Endodermal cell (in vitro differentiated cells): ENCODE measurements at regions not wholly inside any gene's neighbourhood (a gene's known extent, or its start where the extent isn't known, plus 50 kb on each side); places are given as distances from the start of the nearest gene placed in this dataset.

ENCODE experiments used
- DNase-seq: peaks from one replicate; pipeline ENCODE4 v3.0.0-alpha.2; 2017
- H3K27ac ChIP-seq: 2 replicates; pipeline ENCODE4 v1.5.1; 2013; ENCODE audit warnings: mild to moderate bottlenecking, low read depth, low read length, moderate library complexity
- H3K27me3 ChIP-seq: 2 replicates; pipeline ENCODE4 v1.6.1; 2013; ENCODE audit warnings: mild to moderate bottlenecking, low read length, moderate library complexity; ENCODE audit not compliant: insufficient read depth, control insufficient read depth, poor library complexity, severe bottlenecking
- H3K36me3 ChIP-seq: 2 replicates; pipeline ENCODE4 v1.7.0; 2013; ENCODE audit warnings: mild to moderate bottlenecking, low read length, moderate library complexity; ENCODE audit not compliant: control insufficient read depth, insufficient read depth
- H3K4me1 ChIP-seq: one replicate; pipeline ENCODE4 v1.7.0; 2013; ENCODE audit warnings: low read length; ENCODE audit not compliant: control insufficient read depth, insufficient read depth
- H3K4me3 ChIP-seq: 2 replicates; pipeline ENCODE4 v1.5.1; 2013; ENCODE audit warnings: mild to moderate bottlenecking, low read length, moderate library complexity
- H3K9ac ChIP-seq: 2 replicates; pipeline ENCODE4 v1.6.1; 2013; ENCODE audit warnings: mild to moderate bottlenecking, low read length, moderate library complexity; ENCODE audit not compliant: poor library complexity, severe bottlenecking; ENCODE audit errors: extremely low read depth
- H3K9me3 ChIP-seq: 2 replicates; pipeline ENCODE4 v1.6.1; 2013; ENCODE audit warnings: mild to moderate bottlenecking, low read length, moderate library complexity; ENCODE audit not compliant: control insufficient read depth
- H3K27ac Mint-ChIP-seq: 2 replicates; pipeline ENCODE4 v1.8.0; 2020; ENCODE audit warnings: mixed read lengths
- H3K27me3 Mint-ChIP-seq: 2 replicates; pipeline ENCODE4 v1.8.0; 2021; ENCODE audit warnings: mild to moderate bottlenecking, mixed read lengths; ENCODE audit not compliant: insufficient read depth
- H3K36me3 Mint-ChIP-seq: 2 replicates; pipeline ENCODE4 v1.8.0; 2020; ENCODE audit warnings: low read depth, mixed read lengths
- H3K4me1 Mint-ChIP-seq: 2 replicates; pipeline ENCODE4 v1.8.0; 2020; ENCODE audit warnings: mixed read lengths
- H3K4me3 Mint-ChIP-seq: 2 replicates; pipeline ENCODE4 v1.8.0; 2020; ENCODE audit warnings: mild to moderate bottlenecking, moderate library complexity, mixed read lengths
- H3K9me3 Mint-ChIP-seq: 2 replicates; pipeline ENCODE4 v1.8.0; 2020; ENCODE audit warnings: mild to moderate bottlenecking, mixed read lengths
- WGBS, 2 experiments: methylation state at CpG; one replicate each; pipeline versions ENCODE4 v1.1.5 to v1.1.7; 2013; ENCODE audit warnings: missing lambda C conversion rate in 2 of 2, mixed read lengths in 1 of 2; ENCODE audit not compliant: insufficient coverage in 1 of 2, insufficient read length in 1 of 2; 5-methylcytosine and 5-hydroxymethylcytosine counted together
- TF ChIP-seq, protein P1 (sequence below): fragments of 200-600 bp; sonication (generic); conservative IDR thresholded peaks from 2 replicates; pipeline ENCODE4 v1.5.0; 2021; ENCODE audit warnings: antibody characterized with exemption, mild to moderate bottlenecking

DNA sequence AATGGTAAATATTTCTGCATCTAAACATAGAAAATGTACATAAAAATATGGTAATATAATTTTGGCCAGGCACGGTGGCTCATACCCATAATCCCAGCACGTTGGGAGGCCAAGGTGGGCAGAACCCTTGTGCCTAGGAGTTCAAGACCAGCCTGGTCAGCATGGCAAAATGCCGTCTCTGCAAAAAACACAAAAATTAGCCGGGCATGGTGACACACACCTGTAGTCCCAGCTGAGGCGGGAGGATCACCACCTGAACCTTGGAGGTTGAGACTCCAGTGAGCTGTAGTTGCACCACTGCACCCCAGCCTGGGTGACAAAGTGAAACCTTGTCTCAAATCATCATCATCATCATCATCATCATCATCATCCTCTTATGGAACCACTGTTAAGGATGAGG lies 230.6 kb upstream of the NCAM1 start:
- Mint-ChIP-seq H3K27ac (no peak overlapping the region), H3K9me3 (no peaks in the 10 kb centered on the region), H3K4me1 (no peaks in the 10 kb centered on the region), H3K36me3 (no peaks in the 10 kb centered on the region), H3K4me3 (no peak overlapping the region), H3K27me3 (peaks cover 10% of the 10 kb centered on the region)
- Histone ChIP-seq H3K27me3 (no peaks in the 10 kb centered on the region), H3K4me1 (no peaks in the 10 kb centered on the region), H3K27ac (no peak overlapping the region), H3K9me3 (no peaks in the 10 kb centered on the region), H3K36me3 (no peaks in the 10 kb centered on the region), H3K4me3 (no peak overlapping the region), H3K9ac (no peak overlapping the region)
- WGBS, 2 experiments, result 74 to 77% methylated on average over 5 of the region's 5 CpGs
- TF ChIP-seq, protein P1, sequence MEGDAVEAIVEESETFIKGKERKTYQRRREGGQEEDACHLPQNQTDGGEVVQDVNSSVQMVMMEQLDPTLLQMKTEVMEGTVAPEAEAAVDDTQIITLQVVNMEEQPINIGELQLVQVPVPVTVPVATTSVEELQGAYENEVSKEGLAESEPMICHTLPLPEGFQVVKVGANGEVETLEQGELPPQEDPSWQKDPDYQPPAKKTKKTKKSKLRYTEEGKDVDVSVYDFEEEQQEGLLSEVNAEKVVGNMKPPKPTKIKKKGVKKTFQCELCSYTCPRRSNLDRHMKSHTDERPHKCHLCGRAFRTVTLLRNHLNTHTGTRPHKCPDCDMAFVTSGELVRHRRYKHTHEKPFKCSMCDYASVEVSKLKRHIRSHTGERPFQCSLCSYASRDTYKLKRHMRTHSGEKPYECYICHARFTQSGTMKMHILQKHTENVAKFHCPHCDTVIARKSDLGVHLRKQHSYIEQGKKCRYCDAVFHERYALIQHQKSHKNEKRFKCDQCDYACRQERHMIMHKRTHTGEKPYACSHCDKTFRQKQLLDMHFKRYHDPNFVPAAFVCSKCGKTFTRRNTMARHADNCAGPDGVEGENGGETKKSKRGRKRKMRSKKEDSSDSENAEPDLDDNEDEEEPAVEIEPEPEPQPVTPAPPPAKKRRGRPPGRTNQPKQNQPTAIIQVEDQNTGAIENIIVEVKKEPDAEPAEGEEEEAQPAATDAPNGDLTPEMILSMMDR, result no peak
- DNase-seq, result no peak

DNA sequence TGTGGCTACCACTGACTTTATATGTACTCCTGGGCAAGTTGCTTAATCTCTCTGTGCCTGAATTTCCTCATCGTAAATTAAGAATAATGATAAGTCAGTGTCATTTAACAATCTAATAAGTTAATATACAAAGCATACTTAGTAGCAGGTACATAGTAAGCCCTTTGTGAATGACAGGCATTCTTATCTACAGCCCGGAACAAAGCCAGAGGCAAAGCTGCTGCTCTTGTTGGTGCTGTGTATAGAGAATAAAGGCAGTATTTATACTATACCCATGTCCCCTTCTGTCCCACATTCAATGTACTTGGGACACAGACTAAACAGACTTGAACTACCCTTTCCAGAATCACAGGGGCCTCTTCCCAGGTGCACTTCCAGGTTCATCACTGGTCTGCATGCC lies 229.7 kb upstream of the NCAM1 start:
- Histone ChIP-seq H3K36me3 (no peaks in the 10 kb centered on the region), H3K4me1 (no peaks in the 10 kb centered on the region), H3K4me3 (no peak overlapping the region), H3K9me3 (no peaks in the 10 kb centered on the region), H3K27ac (no peak overlapping the region), H3K9ac (no peak overlapping the region), H3K27me3 (no peaks in the 10 kb centered on the region)
- no peaks in the 10 kb centered on the region for H3K4me1 Mint-ChIP-seq
- H3K36me3 Mint-ChIP-seq, result no peaks in the 10 kb centered on the region
- DNase-seq, result no peak
- H3K4me3 Mint-ChIP-seq, result no peak overlapping the region
- TF ChIP-seq, protein P1, result no peak
- no CpG with 5 or more reads among the region's 2 CpGs for WGBS, 2 experiments
- H3K9me3 Mint-ChIP-seq, result no peaks in the 10 kb centered on the region
- no peak overlapping the region for H3K27ac Mint-ChIP-seq
- H3K27me3 Mint-ChIP-seq, result peaks cover 12% of the 10 kb centered on the region

DNA sequence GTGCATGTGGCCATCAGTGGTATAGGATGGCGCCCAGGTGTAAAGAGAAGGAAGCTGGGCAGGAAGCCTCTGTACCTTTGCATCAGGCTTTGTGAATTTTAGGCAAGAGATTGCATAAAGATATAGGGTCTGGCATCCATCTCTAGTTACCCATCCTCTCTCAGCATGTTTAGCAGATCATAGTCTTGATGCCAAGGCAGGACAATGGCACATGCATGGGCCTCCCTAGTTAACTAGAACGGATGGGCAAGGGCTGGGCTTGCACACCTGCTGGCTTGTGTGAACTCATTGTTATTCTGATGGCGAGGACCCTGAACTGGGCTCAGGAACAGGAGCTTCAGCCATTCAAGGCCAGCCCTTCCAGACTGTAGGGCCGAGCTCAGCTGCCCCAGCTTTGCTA lies 229.2 kb upstream of the NCAM1 start:
- no peak overlapping the region for H3K4me3 Mint-ChIP-seq

More for the DNA sequence above, 229.2 kb upstream of the NCAM1 start:
- WGBS, 2 experiments, result 80 to 81% methylated on average over 2 to 4 of the region's 4 CpGs
- no peaks in the 10 kb centered on the region for H3K9me3 ChIP-seq
- DNase-seq, result no peak
- Mint-ChIP-seq H3K27ac (no peak overlapping the region), H3K36me3 (no peaks in the 10 kb centered on the region), H3K27me3 (peaks cover 15% of the 10 kb centered on the region), H3K4me1 (no peaks in the 10 kb centered on the region), H3K9me3 (no peaks in the 10 kb centered on the region)
- H3K27me3 ChIP-seq, result no peaks in the 10 kb centered on the region
- TF ChIP-seq, protein P1, result no peak
- no peaks in the 10 kb centered on the region for H3K36me3 ChIP-seq
- no peak overlapping the region for H3K4me3 ChIP-seq
- H3K4me1 ChIP-seq, result no peaks in the 10 kb centered on the region
- no peak overlapping the region for H3K9ac ChIP-seq
- no peak overlapping the region for H3K27ac ChIP-seq
